PC-9 (cell line): ENCODE measurements at regions not wholly inside any gene's neighbourhood (a gene's known extent, or its start where the extent isn't known, plus 50 kb on each side); places are given as distances from the start of the nearest gene placed in this dataset.

Source experiments
- BruUV-seq: library from RNA; stranded (reverse); fragments of 400-500 nt; replicated peaks from 2 replicates; lab custom pipeline; 2021; lab: Mats Ljungman, UMichigan
- CTCF ChIA-PET: fragments of 300-600 bp; sonication (Branson Sonifier 250); formaldehyde crosslinking; loops from one replicate; lab custom pipeline; 2022; ENCODE audit warnings: antibody characterized with exemption; lab: Charles Lee
- POLR2A ChIA-PET: fragments of 300-600 bp; sonication (Branson Sonifier 250); formaldehyde crosslinking; loops from one replicate; lab custom pipeline; 2022; ENCODE audit warnings: antibody characterized with exemption; ENCODE audit not compliant: unreplicated experiment; lab: Charles Lee
- DNase-seq, 2 experiments: peaks; one replicate each; pipeline versions ENCODE4 v3.0.0 to v3.0.0-alpha.2; 2015 to 2022; ENCODE audit warnings: mixed read lengths in 1 of 2
- H2AFZ ChIP-seq: fragments of 200-600 bp; sonication (generic); 2 replicates; pipeline ENCODE4 v1.8.1; 2017; ENCODE audit warnings: antibody characterized with exemption
- H3F3A ChIP-seq: fragments of 200-600 bp; sonication (generic); 2 replicates; pipeline ENCODE4 v1.8.1; 2017; ENCODE audit warnings: antibody characterized with exemption, mild to moderate bottlenecking, low read depth; ENCODE audit not compliant: insufficient read depth
- H3K27ac ChIP-seq: fragments of 200-600 bp; sonication (generic); 2 replicates; pipeline ENCODE4 v1.6.1; 2016; ENCODE audit warnings: mixed run types
- H3K27me3 ChIP-seq: fragments of 200-600 bp; sonication (generic); 2 replicates; pipeline ENCODE4 v1.6.1; 2016; ENCODE audit warnings: low read depth, mixed run types; ENCODE audit not compliant: insufficient read depth
- H3K36me3 ChIP-seq: fragments of 200-600 bp; sonication (generic); 2 replicates; pipeline ENCODE4 v1.6.1; 2016; ENCODE audit warnings: low read depth, mixed run types
- H3K4me1 ChIP-seq: fragments of 200-600 bp; sonication (generic); replicated peaks from 2 replicates; pipeline ENCODE4 v1.6.1; 2016; ENCODE audit warnings: mixed run types; ENCODE audit not compliant: insufficient read depth
- H3K4me2 ChIP-seq: fragments of 200-600 bp; sonication (generic); 2 replicates; pipeline ENCODE4 v1.6.1; 2017; ENCODE audit warnings: mixed run types
- H3K4me3 ChIP-seq: fragments of 200-600 bp; sonication (generic); 2 replicates; pipeline ENCODE4 v1.6.1; 2016; ENCODE audit warnings: mixed run types
- H3K79me2 ChIP-seq: fragments of 200-600 bp; sonication (generic); 2 replicates; pipeline ENCODE4 v1.6.1; 2017; ENCODE audit warnings: low read depth, mixed run types
- H3K9me2 ChIP-seq: fragments of 200-600 bp; sonication (generic); 2 replicates; pipeline ENCODE4 v1.8.1; 2017; ENCODE audit warnings: mild to moderate bottlenecking; ENCODE audit not compliant: insufficient read depth
- H3K9me3 ChIP-seq: fragments of 200-600 bp; sonication (generic); 2 replicates; pipeline ENCODE4 v1.8.1; 2016; ENCODE audit warnings: low read depth; ENCODE audit not compliant: insufficient read depth
- H4K20me1 ChIP-seq: fragments of 200-600 bp; sonication (generic); 2 replicates; pipeline ENCODE4 v1.8.1; 2017; ENCODE audit not compliant: insufficient read depth
- EZH2 ChIP-seq: fragments of 200-600 bp; sonication (generic); IDR thresholded peaks from 2 replicates; pipeline ENCODE4 v1.8.0; 2017; ENCODE audit warnings: antibody characterized with exemption, low read depth
- intact Hi-C: fragments of 100-400 bp; cut with micrococcal nuclease; formaldehyde crosslinking; loops from one replicate; pipeline ENCODE4 v1.10.0; 2022; ENCODE audit not compliant: unreplicated experiment
- TF ChIP-seq, protein P1 (sequence below): fragments of 200-600 bp; sonication (generic); conservative IDR thresholded peaks from 2 replicates; pipeline ENCODE4 v1.6.1; 2017; ENCODE audit warnings: mixed run types, antibody characterized with exemption, mild to moderate bottlenecking, moderate library complexity

DNA sequence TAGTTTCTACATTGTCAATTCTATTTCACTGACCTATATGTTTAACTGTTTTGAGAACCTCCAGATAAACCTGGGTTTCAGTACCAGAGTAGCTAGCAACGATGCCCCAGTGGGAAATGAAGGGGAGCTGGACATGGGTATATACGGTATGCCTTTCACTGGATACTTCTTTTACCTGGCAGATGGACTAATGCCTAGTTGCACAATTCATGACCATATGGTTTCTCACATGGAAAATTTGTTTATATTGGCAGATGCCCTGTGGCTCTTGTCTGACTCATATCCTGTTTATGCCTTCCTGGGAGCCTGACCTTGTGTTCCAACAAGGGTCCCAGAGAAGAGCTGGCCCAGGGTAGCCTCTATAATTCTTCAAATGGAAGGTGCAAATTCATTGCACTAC, 144.1 kb downstream of the MAT2B start:
- Histone ChIP-seq H3F3A (no peaks in the 10 kb centered on the region), H3K9me2 (no peaks in the 10 kb centered on the region), H4K20me1 (no peaks in the 10 kb centered on the region), H3K27ac (no peak overlapping the region), H3K27me3 (no peaks in the 10 kb centered on the region), H3K4me1 (no peaks in the 10 kb centered on the region), H2AFZ (no peak overlapping the region), H3K36me3 (no peaks in the 10 kb centered on the region), H3K4me3 (no peak overlapping the region), H3K9me3 (peaks cover 4% of the 10 kb centered on the region; the same call in 1 of the 2 replicates), H3K4me2 (no peak overlapping the region), H3K79me2 (no peaks in the 10 kb centered on the region)
- TF ChIP-seq EZH2, result no peak
- TF ChIP-seq, protein P1, sequence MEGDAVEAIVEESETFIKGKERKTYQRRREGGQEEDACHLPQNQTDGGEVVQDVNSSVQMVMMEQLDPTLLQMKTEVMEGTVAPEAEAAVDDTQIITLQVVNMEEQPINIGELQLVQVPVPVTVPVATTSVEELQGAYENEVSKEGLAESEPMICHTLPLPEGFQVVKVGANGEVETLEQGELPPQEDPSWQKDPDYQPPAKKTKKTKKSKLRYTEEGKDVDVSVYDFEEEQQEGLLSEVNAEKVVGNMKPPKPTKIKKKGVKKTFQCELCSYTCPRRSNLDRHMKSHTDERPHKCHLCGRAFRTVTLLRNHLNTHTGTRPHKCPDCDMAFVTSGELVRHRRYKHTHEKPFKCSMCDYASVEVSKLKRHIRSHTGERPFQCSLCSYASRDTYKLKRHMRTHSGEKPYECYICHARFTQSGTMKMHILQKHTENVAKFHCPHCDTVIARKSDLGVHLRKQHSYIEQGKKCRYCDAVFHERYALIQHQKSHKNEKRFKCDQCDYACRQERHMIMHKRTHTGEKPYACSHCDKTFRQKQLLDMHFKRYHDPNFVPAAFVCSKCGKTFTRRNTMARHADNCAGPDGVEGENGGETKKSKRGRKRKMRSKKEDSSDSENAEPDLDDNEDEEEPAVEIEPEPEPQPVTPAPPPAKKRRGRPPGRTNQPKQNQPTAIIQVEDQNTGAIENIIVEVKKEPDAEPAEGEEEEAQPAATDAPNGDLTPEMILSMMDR, result no peak
- BruUV-seq, result no TSS peak
- intact Hi-C loops, result no loop called here
- ChIA-PET POLR2A (no interaction called here), CTCF (no interaction called here)
- DNase-seq, result no peak

DNA sequence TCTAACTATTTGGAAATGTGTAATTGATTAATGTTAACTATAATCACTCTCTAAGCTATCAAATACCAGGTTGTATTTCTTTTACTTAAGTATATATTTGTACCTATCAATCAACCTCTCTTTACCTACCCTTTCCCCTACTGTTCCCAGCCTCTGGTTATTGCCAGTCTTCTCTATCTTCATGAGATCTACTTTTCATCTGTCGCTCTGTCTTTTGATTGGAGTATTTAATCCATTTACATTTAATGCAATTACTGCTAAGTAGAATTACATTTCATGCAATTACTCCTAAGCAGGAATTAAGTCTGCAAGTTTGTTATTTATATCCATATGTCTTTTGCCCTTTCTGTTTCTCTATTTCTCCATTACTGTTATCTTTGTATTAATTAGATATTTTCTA, 148.1 kb downstream of the MAT2B start:
- H3K9me3 ChIP-seq, result no peaks in the 10 kb centered on the region
- H3K4me3 ChIP-seq, result no peak overlapping the region
- no peaks in the 10 kb centered on the region for H3K79me2 ChIP-seq
- intact Hi-C loops, result no loop called here
- H3K4me1 ChIP-seq, result no peaks in the 10 kb centered on the region
- H3K36me3 ChIP-seq, result no peaks in the 10 kb centered on the region
- H3K4me2 ChIP-seq, result no peak overlapping the region
- no peak overlapping the region for H3K27ac ChIP-seq
- CTCF ChIA-PET, result no interaction called here
- H3K9me2 ChIP-seq, result no peaks in the 10 kb centered on the region
- no peak overlapping the region for H2AFZ ChIP-seq
- no peak for DNase-seq
- H3K27me3 ChIP-seq, result 0 out of 2 replicates have a peak, but pooled peaks cover 4% of the 10 kb centered on the region
- BruUV-seq, result no TSS peak
- no peaks in the 10 kb centered on the region for H3F3A ChIP-seq
- no peak for TF ChIP-seq EZH2
- TF ChIP-seq, protein P1, result no peak
- POLR2A ChIA-PET, result no interaction called here
- H4K20me1 ChIP-seq, result no peaks in the 10 kb centered on the region

DNA sequence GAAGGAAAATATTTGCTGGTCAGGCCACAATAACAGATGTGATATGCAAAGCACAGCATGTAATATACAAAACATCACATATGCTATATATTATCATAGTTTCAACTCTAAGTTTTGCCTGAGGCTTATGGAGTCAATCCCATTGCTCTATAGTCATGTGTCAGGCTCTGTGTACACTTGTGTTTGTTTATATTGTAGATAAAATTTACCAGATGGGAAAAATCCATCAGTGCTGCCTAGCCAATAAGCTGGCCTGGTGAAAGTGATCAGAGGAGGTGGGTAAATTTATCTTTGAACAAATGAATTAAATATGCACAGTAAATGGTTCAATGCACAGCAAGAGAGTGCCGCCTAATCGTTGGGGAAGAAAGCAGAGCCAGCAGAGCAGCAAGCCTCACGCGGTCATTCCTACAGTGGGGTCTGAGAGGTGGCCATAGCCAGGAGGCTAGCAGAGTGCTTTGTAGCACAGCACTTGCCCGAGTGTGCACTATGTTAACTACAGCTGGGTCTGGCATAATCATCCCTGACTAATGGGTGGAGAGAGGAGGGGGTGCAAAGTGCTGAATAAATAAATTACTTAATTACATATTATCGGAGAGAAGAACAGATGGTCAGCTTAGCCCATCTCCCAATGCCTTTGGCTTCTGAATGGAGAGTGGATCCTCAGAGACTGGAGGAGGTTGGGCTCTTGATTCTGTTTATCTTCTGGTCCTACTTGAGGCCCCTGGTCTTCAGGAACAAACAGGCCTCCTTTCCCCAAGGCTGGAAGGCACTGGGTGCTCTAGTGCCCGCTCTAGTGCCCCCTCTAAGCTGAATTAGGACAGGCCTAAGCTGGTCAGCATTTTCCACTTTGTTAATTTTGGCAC, 153.5 kb downstream of the MAT2B start:
- POLR2A ChIA-PET, result no interaction called here
- Histone ChIP-seq H3K9me3 (no peaks in the 10 kb centered on the region), H3K4me2 (no peak overlapping the region), H3K4me1 (no peaks in the 10 kb centered on the region), H3K36me3 (no peaks in the 10 kb centered on the region), H3K4me3 (no peak overlapping the region), H3F3A (no peaks in the 10 kb centered on the region), H2AFZ (no peak overlapping the region), H3K9me2 (no peaks in the 10 kb centered on the region), H4K20me1 (no peaks in the 10 kb centered on the region), H3K27me3 (0 out of 2 replicates have a peak, but pooled peaks cover 4% of the 10 kb centered on the region), H3K79me2 (no peaks in the 10 kb centered on the region), H3K27ac (no peak overlapping the region)
- intact Hi-C loops, result no loop called here
- no peak for DNase-seq
- CTCF ChIA-PET, result no interaction called here
- no TSS peak for BruUV-seq
- TF ChIP-seq, protein P1, result no peak
- TF ChIP-seq EZH2, result no peak
